Stomach (tissue), 4 donors: ENCODE measurements at regions not wholly inside any gene's neighbourhood (a gene's known extent, or its start where the extent isn't known, plus 50 kb on each side); places are given as distances from the start of the nearest gene placed in this dataset.

Source experiments
- CTCF ChIP-seq, 7 experiments: fragments of 450-650 bp in 4 of 7; fragments of 200-600 bp in 3 of 7; sonication (generic) in 3 of 7; IDR thresholded peaks; one replicate each; pipeline ENCODE4 v1.5.1; 2016 to 2019; ENCODE audit warnings: antibody characterized with exemption in 7 of 7, control low read depth in 2 of 7, mild to moderate bottlenecking in 1 of 7
- POLR2A ChIP-seq, 4 donors: fragments of 450-650 bp; IDR thresholded peaks; one replicate each; pipeline ENCODE4 v1.6.1; 2016; ENCODE audit warnings: antibody characterized with exemption in 4 of 4, control low read depth in 2 of 4, mild to moderate bottlenecking in 1 of 4, moderate library complexity in 1 of 4

- no peak for TF ChIP-seq POLR2A (IDR thresholded peaks at IDR 0.05)
- TF ChIP-seq CTCF (IDR thresholded peaks at IDR 0.05) = no peak
Observed at GRCh38 chr14:54040846-54041245, 84.2 kb upstream of the BMP4 start.
